Caco-2 (cell line): ENCODE measurements at regions not wholly inside any gene's neighbourhood (a gene's known extent, or its start where the extent isn't known, plus 50 kb on each side); places are given as distances from the start of the nearest gene placed in this dataset.
A peak's percentile ranks its signal among the peaks of the same experiment; 100 is the strongest.

Experiments
- BruUV-seq: library from RNA; stranded (reverse); fragments of 400-500 nt; replicated peaks from 2 replicates; lab custom pipeline; 2021; lab: Mats Ljungman, UMichigan
- CTCF ChIA-PET: fragments of 300-600 bp; sonication (Branson Sonifier 250); formaldehyde crosslinking; loops from one replicate; lab custom pipeline; 2022; ENCODE audit warnings: antibody characterized with exemption; lab: Charles Lee
- POLR2A ChIA-PET: fragments of 300-600 bp; sonication (Branson Sonifier 250); formaldehyde crosslinking; loops from one replicate; lab custom pipeline; 2022; ENCODE audit warnings: antibody characterized with exemption; lab: Charles Lee
- DNase-seq, 2 experiments: peaks; one replicate each; pipeline versions ENCODE4 v3.0.0 to v3.0.0-alpha.2; 2020 to 2022
- H3K27me3 ChIP-seq: replicated peaks from 2 replicates; pipeline ENCODE4 v1.6.0; 2011; ENCODE audit warnings: low read length; ENCODE audit not compliant: control insufficient read depth, insufficient read depth
- H3K36me3 ChIP-seq: 2 replicates; pipeline ENCODE4 v1.5.1; 2011; ENCODE audit warnings: low read length; ENCODE audit not compliant: control insufficient read depth, insufficient read depth
- H3K4me1 ChIP-seq: fragments of 250-450 bp; sonication (Bioruptor Pico); 2 replicates; pipeline ENCODE4 v1.5.1; 2020; ENCODE audit warnings: mild to moderate bottlenecking
- H3K4me3 ChIP-seq: 2 replicates; pipeline ENCODE4 v1.5.1; 2011; ENCODE audit warnings: low read depth, mild to moderate bottlenecking, control low read depth, low read length
- H3K9me3 ChIP-seq: fragments of 250-450 bp; sonication (Bioruptor Pico); 2 replicates; pipeline ENCODE4 v1.5.1; 2020; ENCODE audit warnings: mild to moderate bottlenecking, moderate library complexity
- H3K27ac Mint-ChIP-seq: one replicate; pipeline ENCODE4 v1.8.0; 2022; ENCODE audit warnings: mixed read lengths; ENCODE audit not compliant: unreplicated experiment
- H3K27me3 Mint-ChIP-seq: one replicate; pipeline ENCODE4 v1.8.0; 2022; ENCODE audit warnings: mixed read lengths; ENCODE audit not compliant: insufficient read depth, unreplicated experiment
- H3K36me3 Mint-ChIP-seq: one replicate; pipeline ENCODE4 v1.8.0; 2022; ENCODE audit warnings: mild to moderate bottlenecking, mixed read lengths; ENCODE audit not compliant: insufficient read depth, unreplicated experiment
- H3K4me1 Mint-ChIP-seq: one replicate; pipeline ENCODE4 v1.8.0; 2022; ENCODE audit warnings: low read depth, mixed read lengths; ENCODE audit not compliant: unreplicated experiment
- H3K4me3 Mint-ChIP-seq: one replicate; pipeline ENCODE4 v1.8.0; 2022; ENCODE audit warnings: mild to moderate bottlenecking, moderate library complexity, mixed read lengths; ENCODE audit not compliant: unreplicated experiment
- H3K9me3 Mint-ChIP-seq: one replicate; pipeline ENCODE4 v1.8.0; 2022; ENCODE audit warnings: mixed read lengths; ENCODE audit not compliant: unreplicated experiment
- CTCF ChIP-seq, 2 experiments: fragments of 200-600 bp in 1 of 2; IDR thresholded peaks; 1 replicate in 1 of 2; 2 replicates in 1 of 2; pipeline versions ENCODE4 v1.5.1 to v1.8.0; 2011 to 2022; ENCODE audit warnings: antibody characterized with exemption in 1 of 2, control low read depth in 1 of 2, inconsistent platforms in 1 of 2, low read depth in 1 of 2, low read length in 1 of 2, mild to moderate bottlenecking in 1 of 2, moderate library complexity in 1 of 2; ENCODE audit not compliant: insufficient read depth in 1 of 2, severe bottlenecking in 1 of 2, unreplicated experiment in 1 of 2
- intact Hi-C: fragments of 100-400 bp; cut with micrococcal nuclease; formaldehyde crosslinking; loops from one replicate; pipeline ENCODE4 v1.10.0; 2022; ENCODE audit not compliant: unreplicated experiment

GRCh38 chr12:59873136-59873535 lies 277.3 kb downstream of the SLC16A7 start:
- no peak for TF ChIP-seq CTCF (IDR thresholded peaks at IDR 0.05; ENCODE audit: insufficient read depth in 1 of 2, low read depth in 1 of 2, low read length in 1 of 2, severe bottlenecking in 1 of 2, unreplicated experiment in 1 of 2)
- H3K4me3 ChIP-seq, result no peak overlapping the region
- peaks cover 15% of the 10 kb centered on the region for H3K9me3 Mint-ChIP-seq
- H3K4me1 ChIP-seq, result peaks cover 4% of the 10 kb centered on the region
- H3K36me3 Mint-ChIP-seq, result no peaks in the 10 kb centered on the region
- ChIA-PET POLR2A (no interaction called here), CTCF (no interaction called here)
- no peak overlapping the region for H3K4me3 Mint-ChIP-seq
- H3K9me3 ChIP-seq, result no peaks in the 10 kb centered on the region
- no TSS peak for BruUV-seq
- intact Hi-C loops, result no loop called here
- no peak overlapping the region for H3K27ac Mint-ChIP-seq
- H3K36me3 ChIP-seq, result no peaks in the 10 kb centered on the region
- no peaks in the 10 kb centered on the region for H3K27me3 Mint-ChIP-seq
- no peak for DNase-seq
- no peaks in the 10 kb centered on the region for H3K27me3 ChIP-seq
- peaks cover 9% of the 10 kb centered on the region for H3K4me1 Mint-ChIP-seq

DNA sequence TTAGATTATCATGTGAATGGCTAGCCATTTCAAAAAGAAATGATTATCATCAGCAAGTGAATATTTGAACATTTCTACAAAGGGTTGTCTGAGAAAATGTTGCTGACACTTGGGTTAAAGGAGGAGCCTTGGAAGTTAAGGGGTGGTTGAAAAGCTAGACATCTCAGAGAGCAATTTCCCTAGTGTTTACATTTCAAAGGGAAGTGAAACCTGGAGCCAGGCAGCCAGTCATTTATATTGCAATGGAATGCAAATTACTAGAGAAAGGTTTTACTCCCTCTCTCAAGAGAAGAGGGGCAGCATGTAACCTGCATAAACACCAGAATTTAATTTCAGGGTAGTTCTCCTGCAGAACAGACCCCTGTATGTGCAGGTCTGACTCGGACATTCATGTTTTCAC lies 279.0 kb downstream of the SLC16A7 start:
- Mint-ChIP-seq H3K4me3 (no peak overlapping the region), H3K36me3 (no peaks in the 10 kb centered on the region), H3K27ac (no peak overlapping the region), H3K9me3 (peaks cover 15% of the 10 kb centered on the region), H3K4me1 (peaks cover 9% of the 10 kb centered on the region), H3K27me3 (no peaks in the 10 kb centered on the region)
- peak in 1 of 2 experiments; percentile 3 for DNase-seq
- intact Hi-C loops, result no loop called here
- no TSS peak for BruUV-seq
- Histone ChIP-seq H3K4me3 (no peak overlapping the region), H3K9me3 (no peaks in the 10 kb centered on the region), H3K4me1 (peaks cover 4% of the 10 kb centered on the region; the same call in 1 of the 2 replicates), H3K36me3 (no peaks in the 10 kb centered on the region), H3K27me3 (no peaks in the 10 kb centered on the region)
- TF ChIP-seq CTCF (IDR thresholded peaks at IDR 0.05; ENCODE audit: insufficient read depth in 1 of 2, low read depth in 1 of 2, low read length in 1 of 2, severe bottlenecking in 1 of 2, unreplicated experiment in 1 of 2), result no peak
- ChIA-PET CTCF (no interaction called here), POLR2A (no interaction called here)

GRCh38 chr12:59886131-59886733 lies 290.4 kb downstream of the SLC16A7 start:
- ChIA-PET POLR2A (no interaction called here), CTCF (no interaction called here)
- no peak overlapping the region for H3K4me3 ChIP-seq
- no peak for DNase-seq
- no peaks in the 10 kb centered on the region for H3K9me3 Mint-ChIP-seq
- no peaks in the 10 kb centered on the region for H3K27me3 Mint-ChIP-seq
- no peaks in the 10 kb centered on the region for H3K9me3 ChIP-seq
- no TSS peak for BruUV-seq
- intact Hi-C loops, result no loop called here
- H3K4me3 Mint-ChIP-seq, result no peak overlapping the region
- no peaks in the 10 kb centered on the region for H3K4me1 Mint-ChIP-seq
- no peaks in the 10 kb centered on the region for H3K36me3 ChIP-seq
- H3K27ac Mint-ChIP-seq, result no peak overlapping the region
- no peaks in the 10 kb centered on the region for H3K27me3 ChIP-seq
- no peak for TF ChIP-seq CTCF (IDR thresholded peaks at IDR 0.05; ENCODE audit: insufficient read depth in 1 of 2, low read depth in 1 of 2, low read length in 1 of 2, severe bottlenecking in 1 of 2, unreplicated experiment in 1 of 2)
- no peaks in the 10 kb centered on the region; the same call in 1 of the 2 replicates for H3K4me1 ChIP-seq
- no peaks in the 10 kb centered on the region for H3K36me3 Mint-ChIP-seq
